ENCODE measurements at regions not wholly inside any gene's neighbourhood (a gene's known extent, or its start where the extent isn't known, plus 50 kb on each side); places are given as distances from the start of the nearest gene placed in this dataset.

DNA sequence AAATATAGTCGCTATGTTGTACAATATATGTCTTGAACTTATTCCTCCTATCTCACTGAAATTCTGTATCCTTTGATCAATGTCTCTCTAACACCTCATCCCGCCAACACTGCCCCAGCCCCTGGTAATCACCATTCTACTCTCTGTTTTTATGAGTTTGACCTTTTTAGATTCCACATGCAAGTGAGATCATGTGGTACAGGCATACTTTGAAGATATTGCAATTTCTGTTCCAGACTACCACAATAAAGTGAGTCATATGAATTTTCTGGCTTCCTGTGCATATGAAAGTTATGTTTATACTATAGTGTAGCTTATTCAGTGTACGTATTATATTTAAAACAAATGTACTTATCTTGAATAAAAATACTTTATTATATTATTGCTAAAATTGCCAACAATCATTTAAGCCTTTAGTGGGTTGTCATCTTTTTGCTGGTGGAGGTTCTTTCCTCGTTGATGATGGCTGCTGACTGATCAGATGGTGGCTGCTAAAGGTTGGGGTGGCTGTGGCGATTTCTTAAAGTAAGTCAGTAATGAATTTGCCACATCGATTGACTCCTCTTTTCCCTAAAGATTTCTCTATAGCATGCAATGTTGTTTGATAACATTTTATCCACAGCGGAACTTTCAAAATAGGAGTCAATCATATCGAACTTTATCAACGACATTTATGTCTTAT lies 257.2 kb downstream of the NFKBIZ start:
- TF ChIP-seq MYB (IDR thresholded peaks at IDR 0.05; ENCODE audit: borderline replicate concordance, low read depth, low read length) = no peak
- TF ChIP-seq SP1 (IDR thresholded peaks at IDR 0.05; ENCODE audit: low read depth, low read length) = no peak
- TF ChIP-seq, protein P1, sequence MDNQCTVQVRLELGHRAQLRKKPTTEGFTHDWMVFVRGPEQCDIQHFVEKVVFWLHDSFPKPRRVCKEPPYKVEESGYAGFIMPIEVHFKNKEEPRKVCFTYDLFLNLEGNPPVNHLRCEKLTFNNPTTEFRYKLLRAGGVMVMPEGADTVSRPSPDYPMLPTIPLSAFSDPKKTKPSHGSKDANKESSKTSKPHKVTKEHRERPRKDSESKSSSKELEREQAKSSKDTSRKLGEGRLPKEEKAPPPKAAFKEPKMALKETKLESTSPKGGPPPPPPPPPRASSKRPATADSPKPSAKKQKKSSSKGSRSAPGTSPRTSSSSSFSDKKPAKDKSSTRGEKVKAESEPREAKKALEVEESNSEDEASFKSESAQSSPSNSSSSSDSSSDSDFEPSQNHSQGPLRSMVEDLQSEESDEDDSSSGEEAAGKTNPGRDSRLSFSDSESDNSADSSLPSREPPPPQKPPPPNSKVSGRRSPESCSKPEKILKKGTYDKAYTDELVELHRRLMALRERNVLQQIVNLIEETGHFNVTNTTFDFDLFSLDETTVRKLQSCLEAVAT (IDR thresholded peaks at IDR 0.05) = no peak
- TF ChIP-seq MEF2A (IDR thresholded peaks at IDR 0.05; ENCODE audit: insufficient read depth, low read depth, low read length) = no peak
- no peak for TF ChIP-seq KLF5 (IDR thresholded peaks at IDR 0.05; ENCODE audit: partially characterized antibody)
- TF ChIP-seq, protein P2, sequence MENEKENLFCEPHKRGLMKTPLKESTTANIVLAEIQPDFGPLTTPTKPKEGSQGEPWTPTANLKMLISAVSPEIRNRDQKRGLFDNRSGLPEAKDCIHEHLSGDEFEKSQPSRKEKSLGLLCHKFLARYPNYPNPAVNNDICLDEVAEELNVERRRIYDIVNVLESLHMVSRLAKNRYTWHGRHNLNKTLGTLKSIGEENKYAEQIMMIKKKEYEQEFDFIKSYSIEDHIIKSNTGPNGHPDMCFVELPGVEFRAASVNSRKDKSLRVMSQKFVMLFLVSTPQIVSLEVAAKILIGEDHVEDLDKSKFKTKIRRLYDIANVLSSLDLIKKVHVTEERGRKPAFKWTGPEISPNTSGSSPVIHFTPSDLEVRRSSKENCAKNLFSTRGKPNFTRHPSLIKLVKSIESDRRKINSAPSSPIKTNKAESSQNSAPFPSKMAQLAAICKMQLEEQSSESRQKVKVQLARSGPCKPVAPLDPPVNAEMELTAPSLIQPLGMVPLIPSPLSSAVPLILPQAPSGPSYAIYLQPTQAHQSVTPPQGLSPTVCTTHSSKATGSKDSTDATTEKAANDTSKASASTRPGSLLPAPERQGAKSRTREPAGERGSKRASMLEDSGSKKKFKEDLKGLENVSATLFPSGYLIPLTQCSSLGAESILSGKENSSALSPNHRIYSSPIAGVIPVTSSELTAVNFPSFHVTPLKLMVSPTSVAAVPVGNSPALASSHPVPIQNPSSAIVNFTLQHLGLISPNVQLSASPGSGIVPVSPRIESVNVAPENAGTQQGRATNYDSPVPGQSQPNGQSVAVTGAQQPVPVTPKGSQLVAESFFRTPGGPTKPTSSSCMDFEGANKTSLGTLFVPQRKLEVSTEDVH (IDR thresholded peaks at IDR 0.05; ENCODE audit: low read depth, partially characterized antibody) = no peak
- in situ Hi-C loops (cut with MboI) (no loop called here), intact Hi-C loops (cut with micrococcal nuclease; ENCODE audit: unreplicated experiment) (no loop called here)
- 75% methylated on average over 9 of the region's 9 CpGs for WGBS (ENCODE audit: insufficient coverage, insufficient replicate concordance, low lambda C conversion rate, missing lambda C conversion rate)
- Histone ChIP-seq H3K4me1 (ENCODE audit: control insufficient read depth, insufficient read depth, low read length) (no peaks in the 10 kb centered on the region), H4K20me1 (ENCODE audit: control insufficient read depth, insufficient read depth) (no peaks in the 10 kb centered on the region), H3K4me2 (ENCODE audit: control insufficient read depth, insufficient read depth) (no peak overlapping the region), H2AFZ (ENCODE audit: control insufficient read depth, low read depth, low read length) (no peak overlapping the region), H3K79me2 (ENCODE audit: control insufficient read depth, insufficient read depth, low read length) (no peaks in the 10 kb centered on the region), H3K27ac (ENCODE audit: control insufficient read depth, insufficient read depth) (no peak overlapping the region), H3K9ac (ENCODE audit: control insufficient read depth, insufficient read depth, low read length) (no peak overlapping the region), H3K9me3 (replicated peaks; ENCODE audit: control insufficient read depth, insufficient read depth, low read length) (no peaks in the 10 kb centered on the region), H3K36me3 (ENCODE audit: control insufficient read depth in 2 of 2, insufficient read depth in 2 of 2, low read length in 1 of 2) (no peaks in the 10 kb centered on the region), H3K27me3 (replicated peaks in 1 of 2; ENCODE audit: control insufficient read depth in 2 of 2, insufficient read depth in 2 of 2, low read length in 1 of 2) (no peaks in the 10 kb centered on the region), H3K4me3 (no peak overlapping the region)
- ChIA-PET RAD21 (ENCODE audit: unreplicated experiment) (no interaction called here), CTCF (no interaction called here), SMC1A (ENCODE audit: uncharacterized antibody, unreplicated experiment) (no interaction called here), POLR2A (no interaction called here)
- no peak for DNase-seq (ENCODE audit: low read depth, low spot score)
- ATAC-seq = no peak
- no peak for FAIRE-seq
- BruUV-seq (replicated peaks) = no TSS peak
